Body of pancreas (tissue), 4 donors: ENCODE measurements at regions not wholly inside any gene's neighbourhood (a gene's known extent, or its start where the extent isn't known, plus 50 kb on each side); places are given as distances from the start of the nearest gene placed in this dataset.

Source experiments
- CTCF ChIP-seq, 7 experiments: fragments of 450-650 bp in 4 of 7; fragments of 200-600 bp in 3 of 7; sonication (generic) in 3 of 7; IDR thresholded peaks; one replicate each; pipeline ENCODE4 v1.5.1; 2016 to 2019; ENCODE audit warnings: antibody characterized with exemption in 7 of 7
- POLR2A ChIP-seq, 3 donors: fragments of 450-650 bp; IDR thresholded peaks; one replicate each; pipeline ENCODE4 v1.6.1; 2016; ENCODE audit warnings: antibody characterized with exemption in 3 of 3, mild to moderate bottlenecking in 2 of 3

GRCh38 chr7:53470336-53470970 is 435.0 kb downstream of the POM121L12 start:
- no peak for TF ChIP-seq POLR2A (IDR thresholded peaks at IDR 0.05)
- TF ChIP-seq CTCF (IDR thresholded peaks at IDR 0.05) = no peak
